SK-N-SH treated with all-trans-retinoic acid at 6 μM for 48 hours (cell line): ENCODE measurements at regions not wholly inside any gene's neighbourhood (a gene's known extent, or its start where the extent isn't known, plus 50 kb on each side); places are given as distances from the start of the nearest gene placed in this dataset.

Source experiments
- ARNTL ChIP-seq: fragments of 450-650 bp; formaldehyde crosslinking; IDR thresholded peaks from 2 replicates; pipeline ENCODE4 v1.5.0; 2020; ENCODE audit warnings: low read depth, mild to moderate bottlenecking, moderate library complexity, borderline replicate concordance
- CSDC2 ChIP-seq: fragments of 250-450 bp; sonication (Bioruptor Pico); IDR thresholded peaks from 2 replicates; pipeline ENCODE4 v1.5.0; 2020; ENCODE audit warnings: mild to moderate bottlenecking, moderate library complexity
- GLIS3 ChIP-seq: fragments of 250-450 bp; sonication (Bioruptor Pico); IDR thresholded peaks from 2 replicates; pipeline ENCODE4 v1.5.0; 2020; ENCODE audit warnings: mild to moderate bottlenecking, moderate library complexity
- OSR1 ChIP-seq: fragments of 250-450 bp; sonication (Bioruptor Pico); IDR thresholded peaks from 2 replicates; pipeline ENCODE4 v1.8.0; 2022; ENCODE audit warnings: moderate library complexity, mild to moderate bottlenecking, inconsistent platforms
- PATZ1 ChIP-seq: fragments of 250-450 bp; sonication (Bioruptor Pico); IDR thresholded peaks from 2 replicates; pipeline ENCODE4 v1.8.0; 2020; ENCODE audit warnings: mild to moderate bottlenecking, moderate library complexity, borderline replicate concordance
- TOX ChIP-seq: fragments of 250-450 bp; sonication (Bioruptor Pico); IDR thresholded peaks from 2 replicates; pipeline ENCODE4 v1.8.0; 2021; ENCODE audit warnings: mild to moderate bottlenecking, moderate library complexity, borderline replicate concordance

GRCh38 chr2:744088-744487 lies 66.9 kb upstream of the TMEM18 start:
- TF ChIP-seq ARNTL (CRISPR knock-in tag) = no peak
- no peak for TF ChIP-seq OSR1 (CRISPR knock-in tag)
- no peak for TF ChIP-seq GLIS3 (CRISPR knock-in tag)
- no peak for TF ChIP-seq PATZ1 (CRISPR knock-in tag)
- TF ChIP-seq TOX (CRISPR knock-in tag) = no peak
- TF ChIP-seq CSDC2 (CRISPR knock-in tag) = no peak
